SU-DHL-6 (cell line): ENCODE measurements at regions not wholly inside any gene's neighbourhood (a gene's known extent, or its start where the extent isn't known, plus 50 kb on each side); places are given as distances from the start of the nearest gene placed in this dataset.
"Not testable (repeated sequence)": the region's sequence is repeated elsewhere in the genome, so short reads cannot be mapped to it uniquely, and the experiment has no call there.

Experiments
- H2AFZ ChIP-seq: fragments of 200-600 bp; sonication (generic); 2 replicates; pipeline ENCODE4 v1.6.1; 2014; ENCODE audit warnings: low read depth, mild to moderate bottlenecking, moderate library complexity, mixed read lengths, antibody characterized with exemption, low read length; ENCODE audit not compliant: severe bottlenecking
- H3F3A ChIP-seq: fragments of 200-600 bp; shearing (Covaris generic); 2 replicates; pipeline ENCODE4 v1.6.0; 2016; ENCODE audit warnings: antibody characterized with exemption, mild to moderate bottlenecking; ENCODE audit not compliant: insufficient read depth
- H3K27ac ChIP-seq: fragments of 200-600 bp; sonication (generic); 2 replicates; pipeline ENCODE4 v1.5.1; 2016; ENCODE audit warnings: low read depth, mild to moderate bottlenecking, low read length, moderate library complexity, mixed read lengths
- H3K27me3 ChIP-seq: fragments of 200-600 bp; sonication (generic), shearing (Covaris generic); 2 replicates; pipeline ENCODE4 v1.6.0; 2014; ENCODE audit warnings: mild to moderate bottlenecking, low read length
- H3K36me3 ChIP-seq: fragments of 200-600 bp; sonication (generic); 2 replicates; pipeline ENCODE4 v1.6.1; 2014; ENCODE audit warnings: mild to moderate bottlenecking, low read length, mixed read lengths
- H3K4me2 ChIP-seq: fragments of 300-600, 200-600 bp; shearing (Covaris generic), sonication (generic); 2 replicates; pipeline ENCODE4 v1.6.0; 2014; ENCODE audit warnings: low read length, low read depth, mild to moderate bottlenecking; ENCODE audit not compliant: poor library complexity, severe bottlenecking
- H3K4me3 ChIP-seq: fragments of 200-600 bp; sonication (generic); 2 replicates; pipeline ENCODE4 v1.5.1; 2014; ENCODE audit warnings: antibody characterized with exemption, low read length, mild to moderate bottlenecking, mixed read lengths; ENCODE audit not compliant: insufficient read depth, poor library complexity, severe bottlenecking
- H3K79me2 ChIP-seq: fragments of 200-600 bp; sonication (generic); 2 replicates; pipeline ENCODE4 v1.6.1; 2014; ENCODE audit warnings: mild to moderate bottlenecking, low read length, moderate library complexity; ENCODE audit not compliant: insufficient read depth
- H3K9ac ChIP-seq: fragments of 200-600 bp; sonication (generic); 2 replicates; pipeline ENCODE4 v1.7.0; 2014; ENCODE audit warnings: mild to moderate bottlenecking, low read length
- H3K9me2 ChIP-seq: fragments of 200-600 bp; sonication (generic); replicated peaks from 2 replicates; pipeline ENCODE4 v1.6.1; 2014; ENCODE audit warnings: low read length; ENCODE audit not compliant: insufficient read depth
- H3K9me3 ChIP-seq: fragments of 200-600 bp; sonication (generic); 2 replicates; pipeline ENCODE4 v1.6.1; 2014; ENCODE audit warnings: low read length, mixed read lengths; ENCODE audit not compliant: insufficient read depth
- H4K20me1 ChIP-seq: fragments of 200-600 bp; sonication (generic); 2 replicates; pipeline ENCODE4 v1.6.1; 2014; ENCODE audit warnings: low read depth, mild to moderate bottlenecking, antibody characterized with exemption, low read length, moderate library complexity, mixed read lengths
- CTCF ChIP-seq: fragments of 200-600 bp; sonication (generic); IDR thresholded peaks from one replicate; pipeline ENCODE4 v1.5.1; 2017; ENCODE audit warnings: antibody characterized with exemption, mild to moderate bottlenecking, low read length, moderate library complexity; ENCODE audit not compliant: insufficient read depth, poor library complexity, severe bottlenecking
- EZH2phosphoT487 ChIP-seq: fragments of 200-600 bp; sonication (generic), shearing (Covaris generic); conservative IDR thresholded peaks from 2 replicates; pipeline ENCODE4 v1.6.1; 2018; ENCODE audit warnings: mild to moderate bottlenecking, antibody characterized with exemption, low read length, moderate library complexity, mixed read lengths

- Histone ChIP-seq H3K79me2 (no peaks in the 10 kb centered on the region), H3K36me3 (no peaks in the 10 kb centered on the region), H3K9ac (no peak overlapping the region), H3K4me3 (no peak overlapping the region), H2AFZ (no peak overlapping the region), H3F3A (no peaks in the 10 kb centered on the region), H3K27me3 (no peaks in the 10 kb centered on the region), H3K4me2 (no peak overlapping the region), H4K20me1 (no peaks in the 10 kb centered on the region), H3K9me3 (no peaks in the 10 kb centered on the region), H3K9me2 (no peaks in the 10 kb centered on the region), H3K27ac (no peak overlapping the region)
- TF ChIP-seq CTCF (no peak), EZH2phosphoT487 (no peak)
These were observed 77.0 kb downstream of the CCDC71L start for GRCh38 chr7:106583706-106584690.

GRCh38 chr7:106583100-106583499 lies 77.9 kb downstream of the CCDC71L start:
- H3K9ac ChIP-seq = no peak overlapping the region
- H3K27me3 ChIP-seq = no peaks in the 10 kb centered on the region
- no peak for TF ChIP-seq CTCF
- no peak for TF ChIP-seq EZH2phosphoT487
- no peaks in the 10 kb centered on the region for H3K36me3 ChIP-seq
- H3K9me2 ChIP-seq = no peaks in the 10 kb centered on the region
- H3K4me3 ChIP-seq = no peak overlapping the region
- H3F3A ChIP-seq = no peaks in the 10 kb centered on the region
- H3K4me2 ChIP-seq = no peak overlapping the region
- H3K9me3 ChIP-seq = no peaks in the 10 kb centered on the region
- H2AFZ ChIP-seq = no peak overlapping the region
- no peak overlapping the region for H3K27ac ChIP-seq
- H3K79me2 ChIP-seq = no peaks in the 10 kb centered on the region
- no peaks in the 10 kb centered on the region for H4K20me1 ChIP-seq

- Histone ChIP-seq H3K27me3 (no peaks in the 10 kb centered on the region), H3F3A (no peaks in the 10 kb centered on the region), H3K79me2 (no peaks in the 10 kb centered on the region), H3K27ac (no peak overlapping the region), H3K4me3 (no peak overlapping the region), H2AFZ (no peak overlapping the region), H3K9ac (no peak overlapping the region), H3K36me3 (no peaks in the 10 kb centered on the region), H3K9me3 (no peaks in the 10 kb centered on the region), H3K4me2 (no peak overlapping the region), H3K9me2 (no peaks in the 10 kb centered on the region), H4K20me1 (no peaks in the 10 kb centered on the region)
- TF ChIP-seq EZH2phosphoT487 (no peak), CTCF (no peak)
These were observed 78.6 kb downstream of the CCDC71L start for GRCh38 chr7:106582365-106582764.

GRCh38 chr7:106579086-106579485 lies 81.9 kb downstream of the CCDC71L start:
- not testable (repeated sequence) for H3K27me3 ChIP-seq, H3K4me2 ChIP-seq, H3K79me2 ChIP-seq, H3K36me3 ChIP-seq, H3K9ac ChIP-seq, H3K9me2 ChIP-seq, H2AFZ ChIP-seq, H3K27ac ChIP-seq, H3K9me3 ChIP-seq, H3F3A ChIP-seq, H3K4me3 ChIP-seq, H4K20me1 ChIP-seq
